Middle frontal gyrus (tissue), 1 donor: ENCODE measurements at regions not wholly inside any gene's neighbourhood (a gene's known extent, or its start where the extent isn't known, plus 50 kb on each side); places are given as distances from the start of the nearest gene placed in this dataset.
A peak's percentile ranks its signal among the peaks of the same experiment; 100 is the strongest.

Source experiments
- DNase-seq: peaks from one replicate; pipeline ENCODE4 v3.0.0-alpha.2; 2015; ENCODE audit warnings: low spot score; ENCODE audit errors: extremely low spot score

- no peak for DNase-seq
Observed at GRCh38 chr4:14092741-14093140, 465.2 kb upstream of the BOD1L1 start.

- DNase-seq: no peak
Observed at GRCh38 chr4:14095831-14096230, 468.3 kb upstream of the BOD1L1 start.

- DNase-seq: no peak
Observed at GRCh38 chr4:14096396-14096965, 469.0 kb upstream of the BOD1L1 start.

- no peak for DNase-seq
Observed at GRCh38 chr4:14100349-14100748, 472.8 kb upstream of the BOD1L1 start.

- no peak for DNase-seq
Observed at GRCh38 chr4:14110407-14110806, 482.9 kb upstream of the BOD1L1 start.

GRCh38 chr4:14111730-14112181 lies 484.2 kb upstream of the BOD1L1 start:
- no peak for DNase-seq

GRCh38 chr4:14115106-14115505 lies 487.6 kb upstream of the BOD1L1 start:
- no peak for DNase-seq

GRCh38 chr4:14117575-14118238 lies 490.2 kb upstream of the BOD1L1 start:
- no peak for DNase-seq

- no peak for DNase-seq
Observed at GRCh38 chr4:14124816-14125215, 497.3 kb upstream of the BOD1L1 start.

- DNase-seq: no peak
Observed at GRCh38 chr4:14125375-14126129, 498.0 kb upstream of the BOD1L1 start.

- DNase-seq: no peak
Observed at GRCh38 chr4:14130551-14130950, 503.0 kb upstream of the BOD1L1 start.

GRCh38 chr4:14131335-14131734 lies 503.8 kb upstream of the BOD1L1 start:
- no peak for DNase-seq

- DNase-seq: no peak
Observed at GRCh38 chr4:14132301-14132700, 504.8 kb upstream of the BOD1L1 start.

GRCh38 chr4:14138106-14138505 lies 510.6 kb upstream of the BOD1L1 start:
- no peak for DNase-seq

GRCh38 chr4:14143892-14144291 lies 516.4 kb upstream of the BOD1L1 start:
- DNase-seq: no peak

- peak; percentile 40 for DNase-seq
Observed at GRCh38 chr4:14149176-14150053, 521.9 kb upstream of the BOD1L1 start.

GRCh38 chr4:14151101-14151500 lies 523.6 kb upstream of the BOD1L1 start:
- DNase-seq: no peak

- DNase-seq: no peak
Observed at GRCh38 chr4:14152834-14153519, 525.5 kb upstream of the BOD1L1 start.

GRCh38 chr4:14155803-14156202 lies 528.3 kb upstream of the BOD1L1 start:
- DNase-seq: peak; percentile 57

- no peak for DNase-seq
Observed at GRCh38 chr4:14157262-14157661, 529.7 kb upstream of the BOD1L1 start.
